ENCODE measurements at regions not wholly inside any gene's neighbourhood (a gene's known extent, or its start where the extent isn't known, plus 50 kb on each side); places are given as distances from the start of the nearest gene placed in this dataset.

- Histone ChIP-seq H3K36me3 (ENCODE audit: control insufficient read depth, insufficient read depth, low read length) (no peaks in the 10 kb centered on the region), H3K9ac (ENCODE audit: low read depth, low read length) (no peak overlapping the region), H3K27ac (ENCODE audit: insufficient read depth, low read length) (no peak overlapping the region), H2BK20ac (ENCODE audit: low read depth, low read length) (no peak overlapping the region), H2AK9ac (replicated peaks; ENCODE audit: low read depth, low read length, poor library complexity) (no peak overlapping the region), H2BK15ac (ENCODE audit: low read depth, low read length) (no peak overlapping the region), H3K23ac (ENCODE audit: low read depth, low read length) (no peak overlapping the region), H3K4me2 (ENCODE audit: low read depth, low read length) (no peak overlapping the region), H3K18ac (ENCODE audit: low read depth, low read length) (no peak overlapping the region), H2BK5ac (ENCODE audit: low read depth, low read length, poor library complexity, severe bottlenecking) (no peak overlapping the region), H3K9me1 (ENCODE audit: insufficient read depth, low read length) (no peaks in the 10 kb centered on the region), H2BK120ac (ENCODE audit: low read depth, low read length) (no peak overlapping the region), H4K20me1 (ENCODE audit: insufficient read depth, low read length) (no peaks in the 10 kb centered on the region), H2AFZ (replicated peaks; ENCODE audit: low read length, poor library complexity) (no peak overlapping the region), H2AK5ac (ENCODE audit: low read depth, low read length) (no peak overlapping the region), H3K4me1 (ENCODE audit: control insufficient read depth, insufficient read depth, low read length) (no peaks in the 10 kb centered on the region), H4K8ac (ENCODE audit: low read depth in 2 of 2, low read length in 2 of 2) (no peak overlapping the region), H4K91ac (ENCODE audit: insufficient read depth, low read depth, low read length) (no peak overlapping the region), H3K9me3 (ENCODE audit: control insufficient read depth, insufficient read depth, low read length) (no peaks in the 10 kb centered on the region), H3K4ac (ENCODE audit: low read depth, low read length) (no peak overlapping the region), H3K56ac (ENCODE audit: extremely low read depth, insufficient read depth, low read length) (no peak overlapping the region), H3K79me1 (ENCODE audit: low read depth in 1 of 2, low read length in 2 of 2) (no peaks in the 10 kb centered on the region), H3K4me3 (ENCODE audit: insufficient read depth, low read depth, low read length) (no peak overlapping the region), H3K14ac (replicated peaks; ENCODE audit: low read depth, low read length) (no peak overlapping the region), H3K27me3 (ENCODE audit: control insufficient read depth, insufficient read depth, low read length) (no peaks in the 10 kb centered on the region), H4K5ac (ENCODE audit: low read depth, low read length) (no peak overlapping the region)
- CTCF ChIA-PET = no interaction called here
- dilution Hi-C loops (cut with HindIII; ENCODE audit: low sequenced_read_pairs, unreplicated experiment) = no loop called here
- no CpG with 5 or more reads among the region's 2 CpGs for WGBS, 2 experiments (ENCODE audit: extremely low coverage in 2 of 2, insufficient read length in 1 of 2)
- no peak for DNase-seq
- intact Hi-C loops (cut with micrococcal nuclease) = no loop called here
- no peak for TF ChIP-seq BHLHE40 (IDR thresholded peaks at IDR 0.05; ENCODE audit: low read depth, low read length)
- TF ChIP-seq CEBPB (IDR thresholded peaks at IDR 0.05; ENCODE audit: low read depth, low read length) = no peak
- no peak for TF ChIP-seq RAD21 (IDR thresholded peaks at IDR 0.05; ENCODE audit: low read length)
- no peak for TF ChIP-seq RFX5 (IDR thresholded peaks at IDR 0.05; ENCODE audit: low read depth, low read length)
- TF ChIP-seq RCOR1 (IDR thresholded peaks at IDR 0.05; ENCODE audit: insufficient replicate concordance, low read length) = no peak
- no peak for TF ChIP-seq POLR2A (IDR thresholded peaks at IDR 0.05; ENCODE audit: low read depth, low read length)
- no peak for TF ChIP-seq SMC3 (IDR thresholded peaks at IDR 0.05; ENCODE audit: low read depth, low read length)
- no peak for TF ChIP-seq NFE2L2 (IDR thresholded peaks at IDR 0.05; ENCODE audit: low read depth, low read length)
- in situ Hi-C loops (cut with MboI; ENCODE audit: low sequenced_read_pairs) = no loop called here
- POLR2A ChIA-PET (ENCODE audit: unreplicated experiment) = no interaction called here
- ATAC-seq (ENCODE audit: low read depth) = no peak
- no TSS peak for BruUV-seq (replicated peaks)
These were observed 296.5 kb upstream of the MIR17HG start for GRCh38 chr13:91050970-91051369.

All from IMR-90 (cell line).